ENCODE measurements at regions not wholly inside any gene's neighbourhood (a gene's known extent, or its start where the extent isn't known, plus 50 kb on each side); places are given as distances from the start of the nearest gene placed in this dataset.
A peak's percentile ranks its signal among the peaks of the same experiment; 100 is the strongest.

GRCh38 chr12:111194703-111195051 is 174.2 kb downstream of the PHETA1 start:
- DNase-seq: no peak

GRCh38 chr12:111193977-111194702 is 174.8 kb downstream of the PHETA1 start:
- no peak for DNase-seq

DNA sequence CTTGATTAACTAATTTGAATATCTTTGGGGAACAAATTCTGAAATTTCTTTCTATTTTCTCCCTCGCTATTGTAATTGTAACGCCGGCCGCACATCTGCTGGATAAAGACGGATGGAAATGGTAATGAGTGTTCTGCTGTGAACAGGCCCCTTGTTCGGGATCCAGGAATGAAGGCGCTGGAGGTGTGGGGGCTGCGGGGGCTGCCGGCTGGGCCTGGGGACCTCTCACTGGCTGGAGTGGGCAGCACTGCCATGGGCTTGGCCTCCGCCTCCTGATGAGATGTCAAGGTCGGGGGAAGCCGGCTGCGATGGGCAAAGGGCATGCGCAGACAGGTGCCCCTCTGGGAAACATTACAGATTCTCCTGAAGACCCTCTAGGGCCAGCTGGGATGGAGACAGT is 175.4 kb downstream of the PHETA1 start:
- no peak for DNase-seq

DNA sequence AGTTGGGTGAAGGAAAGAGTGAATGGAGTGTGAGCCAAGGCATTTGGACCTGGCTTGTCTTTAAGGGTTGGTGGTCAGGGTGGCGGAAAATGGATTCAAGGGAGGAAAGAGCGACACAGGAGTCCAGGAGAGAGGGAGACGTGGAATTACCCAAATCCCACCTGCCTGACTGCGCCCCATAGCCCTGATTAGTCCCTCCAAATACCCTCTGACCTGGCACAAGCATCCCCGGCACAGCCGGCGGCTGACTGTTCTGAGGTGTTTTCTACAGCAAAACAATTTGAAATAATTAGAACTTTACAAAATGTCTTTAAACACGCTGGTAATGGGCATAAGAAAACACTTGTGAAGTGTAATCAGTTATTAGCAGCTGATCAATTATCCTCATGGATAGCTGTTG is 175.8 kb downstream of the PHETA1 start:
- no peak for DNase-seq

- DNase-seq: no peak
Observed at GRCh38 chr12:111192647-111193046, 176.2 kb downstream of the PHETA1 start.

DNA sequence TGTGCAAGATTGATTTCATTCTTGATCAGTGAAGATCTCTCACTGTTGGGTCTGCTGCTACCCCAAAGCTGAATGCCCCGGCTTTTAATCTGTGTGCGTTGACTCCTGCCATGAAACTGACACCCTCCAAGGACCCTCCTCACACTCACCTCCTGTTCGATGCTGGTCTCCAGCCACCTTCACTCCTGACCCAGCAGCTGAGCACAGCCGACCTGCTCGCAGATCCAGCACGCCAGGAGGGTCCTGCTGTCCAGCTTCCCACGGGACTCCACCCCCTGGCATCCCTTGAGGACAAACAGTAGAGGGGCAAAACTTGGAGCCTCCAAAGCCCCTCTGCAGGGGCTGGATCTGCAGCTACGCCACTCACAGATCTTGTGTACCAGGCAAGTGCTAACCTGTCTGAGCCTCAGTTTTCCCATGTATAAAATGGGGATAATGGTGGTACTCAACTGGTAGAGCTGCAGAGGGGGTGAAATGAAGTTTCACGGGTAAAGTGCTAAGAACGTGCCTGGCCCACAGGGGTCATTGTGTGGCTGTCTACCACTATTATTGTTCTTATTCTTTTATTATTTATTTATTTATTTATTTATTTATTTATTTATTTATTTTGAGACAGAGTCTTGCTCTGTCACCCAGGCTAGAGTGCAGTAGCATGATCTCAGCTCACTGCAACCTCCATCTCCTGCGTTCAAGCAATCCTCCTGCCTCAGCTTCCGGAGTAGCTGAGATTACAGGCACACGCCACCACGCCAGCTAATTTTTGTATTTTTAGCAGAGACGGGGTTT is 178.0 kb downstream of the PHETA1 start:
- DNase-seq: no peak

- DNase-seq: no peak
Observed at GRCh38 chr12:111189792-111190191, 179.1 kb downstream of the PHETA1 start.

DNA sequence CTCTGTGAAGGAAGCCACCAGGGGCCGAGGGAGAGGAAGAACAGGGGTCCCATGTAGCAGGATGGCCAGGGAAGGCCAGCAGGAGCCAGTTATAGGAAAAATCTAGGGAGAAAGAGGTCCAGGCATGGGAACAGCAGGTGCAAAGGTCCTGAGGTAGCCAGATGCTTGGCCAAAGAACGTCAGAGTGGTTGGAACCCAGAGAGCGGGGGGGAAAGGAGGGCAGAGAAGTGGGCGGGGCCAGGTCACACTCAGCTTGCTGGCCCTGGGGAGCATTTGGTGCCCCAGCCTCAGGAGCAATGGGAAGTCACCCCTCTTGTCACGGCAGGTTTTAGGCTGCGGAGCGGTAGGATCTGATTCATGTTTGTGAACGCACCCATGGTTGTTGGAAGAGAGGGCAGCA is 180.5 kb downstream of the PHETA1 start:
- no peak for DNase-seq

DNA sequence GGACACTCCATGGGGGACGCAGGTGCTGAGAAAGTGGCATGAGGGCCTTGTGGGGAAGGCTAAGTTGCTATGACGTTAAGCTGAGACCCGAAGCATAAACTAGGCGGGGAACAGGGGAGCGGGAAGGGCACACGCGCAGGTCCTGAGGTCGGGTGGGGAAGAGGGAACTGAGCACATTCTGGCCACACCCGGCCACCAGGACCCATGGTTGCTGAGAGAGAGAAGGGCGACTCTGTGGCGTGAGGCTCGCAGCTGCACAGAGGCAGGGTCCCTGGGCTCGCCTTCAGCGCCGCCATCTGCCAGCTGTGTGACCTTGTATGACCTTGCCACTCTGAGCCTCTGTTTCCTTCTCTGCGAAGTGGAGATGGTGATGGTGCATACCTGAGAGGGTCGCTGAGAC is 182.5 kb downstream of the PHETA1 start:
- no peak for DNase-seq

DNA sequence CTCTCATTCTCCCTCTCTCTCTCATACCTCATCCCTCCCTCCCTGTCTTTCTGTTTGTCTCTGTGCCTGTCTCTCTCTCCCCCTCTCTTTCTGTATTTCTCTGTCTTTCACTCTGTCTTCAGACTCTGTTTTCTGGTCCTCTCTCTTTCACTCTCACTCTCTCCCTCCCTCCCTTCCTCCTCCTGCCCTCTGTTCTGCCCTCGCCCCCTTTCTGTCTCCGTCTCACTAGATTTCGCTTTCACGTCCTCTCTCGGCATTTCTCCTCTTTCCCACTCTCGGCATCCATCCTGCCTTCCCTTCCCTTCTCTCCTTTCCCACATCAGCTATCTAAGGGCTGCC is 183.0 kb downstream of the PHETA1 start:
- DNase-seq: no peak

DNA sequence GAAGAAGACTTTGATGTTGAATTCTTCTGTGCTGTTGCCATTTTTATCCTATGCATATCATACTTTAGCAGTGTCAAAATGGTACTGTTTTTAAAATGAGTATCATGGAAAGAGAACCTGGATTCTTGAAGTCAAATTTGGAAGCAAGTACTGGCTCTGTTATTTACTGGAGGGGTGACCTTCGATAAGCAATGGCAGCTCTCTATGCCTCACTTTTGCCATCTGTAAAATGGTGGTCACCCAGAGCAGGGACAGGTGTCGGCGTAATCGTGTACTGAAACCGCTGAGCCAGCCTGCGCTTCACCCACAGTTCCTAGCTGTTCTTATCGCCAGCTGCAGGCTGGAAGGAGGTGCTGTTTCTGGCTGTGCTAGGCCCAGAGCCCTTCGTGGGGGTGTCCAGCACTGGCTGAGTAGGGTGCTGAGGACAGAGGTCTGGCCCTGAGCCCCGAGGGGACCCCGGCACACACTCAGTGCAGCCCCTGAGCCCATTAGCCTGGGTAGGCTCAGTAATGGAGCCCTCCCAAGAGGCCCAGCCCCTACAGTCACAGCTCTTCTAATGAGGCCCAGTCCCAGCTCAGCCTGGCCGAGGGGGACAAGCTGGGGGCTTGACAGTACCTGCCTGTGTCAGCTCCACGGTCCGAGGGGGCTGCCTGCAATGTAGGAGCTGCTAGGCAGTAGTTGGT is 183.5 kb downstream of the PHETA1 start:
- DNase-seq: no peak

GRCh38 chr12:111184161-111184560 is 184.7 kb downstream of the PHETA1 start:
- no peak for DNase-seq

GRCh38 chr12:111183094-111183493 is 185.8 kb downstream of the PHETA1 start:
- no peak for DNase-seq

GRCh38 chr12:111182382-111182781 is 186.5 kb downstream of the PHETA1 start:
- DNase-seq: no peak

DNA sequence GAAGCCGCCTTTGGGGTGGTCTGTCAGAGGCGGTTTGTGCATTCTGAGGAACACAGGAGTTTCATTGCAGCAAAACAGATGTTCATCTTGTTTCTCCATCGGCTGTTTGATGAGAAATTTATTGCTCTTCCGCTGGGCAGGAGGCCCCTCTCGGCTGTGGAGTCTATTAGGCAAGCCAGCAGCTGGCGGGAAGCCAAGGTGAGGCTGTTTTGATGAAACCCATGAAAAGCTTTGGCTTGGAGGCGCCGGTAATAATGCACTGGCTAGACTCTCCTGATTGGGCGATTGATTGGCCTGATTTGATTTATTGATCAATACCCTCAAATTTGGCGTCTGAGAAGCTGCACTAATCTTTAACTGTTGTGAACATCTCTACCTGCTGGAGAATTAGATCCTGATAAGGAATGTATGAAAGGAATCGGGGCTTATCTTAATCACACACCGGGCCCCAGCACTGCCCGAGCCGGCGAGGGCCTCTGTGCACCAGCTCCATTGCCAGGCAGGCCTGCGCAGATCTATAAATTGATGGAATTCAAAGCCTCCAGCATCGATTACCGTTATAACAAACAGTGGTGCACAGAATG is 187.7 kb downstream of the PHETA1 start:
- DNase-seq: peak; percentile 93

- no peak for DNase-seq
Observed at GRCh38 chr12:111180426-111181142, 188.3 kb downstream of the PHETA1 start.

GRCh38 chr12:111178181-111179081 is 190.5 kb downstream of the PHETA1 start:
- no peak for DNase-seq

- no peak for DNase-seq
Observed at GRCh38 chr12:111175396-111176094, 193.3 kb downstream of the PHETA1 start.

DNA sequence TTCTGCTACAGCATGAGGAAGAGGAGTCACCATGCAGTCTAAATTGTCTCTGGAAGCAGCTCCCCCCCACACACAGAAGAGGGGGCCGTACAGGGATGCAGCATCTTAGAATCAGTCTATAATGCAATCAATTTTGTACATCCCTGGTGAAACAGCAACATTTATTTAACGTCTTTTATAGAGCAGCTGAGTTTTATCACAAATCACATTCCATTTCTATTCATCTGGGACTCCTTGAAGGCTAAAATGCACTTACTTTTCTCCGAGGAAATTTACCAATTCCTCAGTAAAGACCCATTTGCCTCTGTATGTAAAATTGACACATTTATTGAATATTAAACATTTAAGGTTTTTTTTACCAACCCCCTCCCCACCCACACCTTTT is 193.9 kb downstream of the PHETA1 start:
- DNase-seq: no peak

- DNase-seq: peak; percentile 15
Observed at GRCh38 chr12:111174251-111174960, 194.5 kb downstream of the PHETA1 start.

DNA sequence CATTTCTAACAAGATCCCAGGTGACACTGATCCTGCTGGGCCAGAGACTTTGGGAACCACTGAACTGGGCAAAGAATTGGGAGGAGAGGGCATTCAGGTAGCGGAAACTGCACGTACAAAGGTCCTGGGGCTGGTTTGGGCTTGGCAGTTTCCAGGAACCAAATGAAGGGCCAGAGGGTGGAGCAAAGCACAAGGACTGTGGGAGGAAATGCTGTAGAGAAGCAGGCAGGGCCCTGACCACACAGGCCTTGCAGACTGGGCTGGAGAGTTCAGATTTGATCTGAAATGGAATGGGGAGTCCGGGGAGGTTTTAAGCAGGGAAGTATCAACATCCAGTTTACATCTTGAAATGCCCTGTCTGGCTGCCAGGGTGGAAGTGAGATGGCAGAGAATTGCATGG is 195.1 kb downstream of the PHETA1 start:
- no peak for DNase-seq

All from NCI-H1694 treated with DMSO at 0.1 percent for 48 hours (cell line).